Spinal cord (tissue), 9 donors: ENCODE measurements at regions not wholly inside any gene's neighbourhood (a gene's known extent, or its start where the extent isn't known, plus 50 kb on each side); places are given as distances from the start of the nearest gene placed in this dataset.

Source experiments
- DNase-seq, 6 donors: peaks; one replicate each; pipeline versions ENCODE4 v3.0.0 to v3.0.0-alpha.2; 2013 to 2015; ENCODE audit warnings: low spot score in 6 of 6, low read depth in 4 of 6
- H3K27ac ChIP-seq: one replicate; pipeline ENCODE4 v1.5.1; 2013; ENCODE audit warnings: low read depth, low read length, control low read depth
- H3K27me3 ChIP-seq: one replicate; pipeline ENCODE4 v1.6.1; 2013; ENCODE audit warnings: low read length; ENCODE audit not compliant: control insufficient read depth, insufficient read depth
- H3K36me3 ChIP-seq: one replicate; pipeline ENCODE4 v1.6.1; 2013; ENCODE audit warnings: low read length; ENCODE audit not compliant: control insufficient read depth, insufficient read depth
- H3K4me1 ChIP-seq: one replicate; pipeline ENCODE4 v1.6.1; 2013; ENCODE audit warnings: low read length; ENCODE audit not compliant: control insufficient read depth, insufficient read depth
- H3K4me3 ChIP-seq: one replicate; pipeline ENCODE4 v1.5.1; 2013; ENCODE audit warnings: low read depth, low read length, control low read depth
- H3K9me3 ChIP-seq: one replicate; pipeline ENCODE4 v1.6.1; 2013; ENCODE audit warnings: low read length; ENCODE audit not compliant: control insufficient read depth, insufficient read depth
- WGBS: methylation state at CpG from one replicate; pipeline ENCODE4 v1.1.5; 2013; ENCODE audit warnings: missing lambda C conversion rate; ENCODE audit not compliant: insufficient coverage; 5-methylcytosine and 5-hydroxymethylcytosine counted together
- donor health status: healthy.

GRCh38 chr1:5720936-5721335 is 271.3 kb downstream of the NPHP4 start:
- peaks cover 2% of the 10 kb centered on the region for H3K27me3 ChIP-seq
- peaks cover 53% of the 10 kb centered on the region for H3K4me1 ChIP-seq
- WGBS: 71% methylated on average over 3 of the region's 4 CpGs
- no peaks in the 10 kb centered on the region for H3K36me3 ChIP-seq
- H3K9me3 ChIP-seq: no peaks in the 10 kb centered on the region
- no peak overlapping the region for H3K27ac ChIP-seq
- H3K4me3 ChIP-seq: no peak overlapping the region
- no peak for DNase-seq

GRCh38 chr1:5720484-5720883 is 271.7 kb downstream of the NPHP4 start:
- Histone ChIP-seq H3K9me3 (peaks cover 3% of the 10 kb centered on the region), H3K4me3 (no peak overlapping the region), H3K27me3 (peaks cover 2% of the 10 kb centered on the region), H3K36me3 (no peaks in the 10 kb centered on the region), H3K4me1 (peaks cover 48% of the 10 kb centered on the region), H3K27ac (no peak overlapping the region)
- 83% methylated on average over 3 of the region's 8 CpGs for WGBS
- DNase-seq: peak in 2 of 6 donors; percentile 29 to 52

GRCh38 chr1:5720045-5720444 is 272.2 kb downstream of the NPHP4 start:
- 88% methylated on average over 7 of the region's 8 CpGs for WGBS
- Histone ChIP-seq H3K4me3 (no peak overlapping the region), H3K27ac (no peak overlapping the region)

GRCh38 chr1:5718831-5719632 is 273.2 kb downstream of the NPHP4 start:
- peaks cover 2% of the 10 kb centered on the region for H3K27me3 ChIP-seq
- H3K4me3 ChIP-seq: peak overlapping the region; percentile 13
- peak overlapping the region; percentile 33 for H3K27ac ChIP-seq
- H3K36me3 ChIP-seq: no peaks in the 10 kb centered on the region
- 31% methylated on average over 34 of the region's 34 CpGs for WGBS
- peaks cover 3% of the 10 kb centered on the region for H3K9me3 ChIP-seq
- peaks cover 44% of the 10 kb centered on the region for H3K4me1 ChIP-seq
- peak in 2 of 6 donors; percentile 46 to 78 for DNase-seq

More at GRCh38 chr1:5720045-5720444, 272.2 kb downstream of the NPHP4 start:
- H3K27me3 ChIP-seq: peaks cover 2% of the 10 kb centered on the region
- peaks cover 44% of the 10 kb centered on the region for H3K4me1 ChIP-seq
- DNase-seq: no peak
- H3K9me3 ChIP-seq: peaks cover 3% of the 10 kb centered on the region
- H3K36me3 ChIP-seq: no peaks in the 10 kb centered on the region

- Histone ChIP-seq H3K36me3 (no peaks in the 10 kb centered on the region), H3K9me3 (peaks cover 3% of the 10 kb centered on the region), H3K27me3 (peaks cover 2% of the 10 kb centered on the region), H3K4me1 (peaks cover 39% of the 10 kb centered on the region), H3K4me3 (no peak overlapping the region), H3K27ac (no peak overlapping the region)
- WGBS: 64% methylated on average over 11 of the region's 11 CpGs
- DNase-seq: no peak
Observed at GRCh38 chr1:5717031-5717682, 275.1 kb downstream of the NPHP4 start.

- peaks cover 39% of the 10 kb centered on the region for H3K4me1 ChIP-seq
- no peak for DNase-seq
- no peaks in the 10 kb centered on the region for H3K36me3 ChIP-seq
- WGBS: 95% methylated on average over 6 of the region's 6 CpGs
- H3K9me3 ChIP-seq: peaks cover 3% of the 10 kb centered on the region
- peaks cover 2% of the 10 kb centered on the region for H3K27me3 ChIP-seq
- no peak overlapping the region for H3K27ac ChIP-seq
- H3K4me3 ChIP-seq: no peak overlapping the region
Observed at GRCh38 chr1:5716126-5716525, 276.1 kb downstream of the NPHP4 start.

GRCh38 chr1:5713101-5714010 is 278.9 kb downstream of the NPHP4 start:
- H3K27ac ChIP-seq: no peak overlapping the region
- no peaks in the 10 kb centered on the region for H3K36me3 ChIP-seq
- H3K27me3 ChIP-seq: peaks cover 2% of the 10 kb centered on the region
- H3K9me3 ChIP-seq: peaks cover 3% of the 10 kb centered on the region
- no peak for DNase-seq
- H3K4me1 ChIP-seq: peaks cover 32% of the 10 kb centered on the region
- 95% methylated on average over 31 of the region's 36 CpGs for WGBS
- no peak overlapping the region for H3K4me3 ChIP-seq

GRCh38 chr1:5711956-5712645 is 280.1 kb downstream of the NPHP4 start:
- DNase-seq: no peak
- Histone ChIP-seq H3K27ac (no peak overlapping the region), H3K4me3 (no peak overlapping the region), H3K9me3 (peaks cover 3% of the 10 kb centered on the region), H3K4me1 (peaks cover 19% of the 10 kb centered on the region), H3K36me3 (no peaks in the 10 kb centered on the region), H3K27me3 (no peaks in the 10 kb centered on the region)
- WGBS: 89% methylated on average over 45 of the region's 45 CpGs

- H3K9me3 ChIP-seq: peaks cover 3% of the 10 kb centered on the region
- WGBS: 92% methylated on average over 6 of the region's 7 CpGs
- H3K27ac ChIP-seq: no peak overlapping the region
- H3K4me1 ChIP-seq: peaks cover 16% of the 10 kb centered on the region
- no peaks in the 10 kb centered on the region for H3K36me3 ChIP-seq
- H3K4me3 ChIP-seq: no peak overlapping the region
- no peaks in the 10 kb centered on the region for H3K27me3 ChIP-seq
- DNase-seq: no peak
Observed at GRCh38 chr1:5711079-5711478, 281.1 kb downstream of the NPHP4 start.
